Embryonic facial prominence (tissue), 1 donor: ENCODE measurements at regions not wholly inside any gene's neighbourhood (a gene's known extent, or its start where the extent isn't known, plus 50 kb on each side); places are given as distances from the start of the nearest gene placed in this dataset.
A peak's percentile ranks its signal among the peaks of the same experiment; 100 is the strongest.

ENCODE experiments used
- DNase-seq: peaks from one replicate; pipeline ENCODE4 v3.0.0-alpha.2; 2016; ENCODE audit errors: extremely low spot score

GRCh38 chr13:108360139-108360538 is 90.6 kb downstream of the TNFSF13B start:
- no peak for DNase-seq

- DNase-seq = no peak
Measured at GRCh38 chr13:108361769-108362168, 92.3 kb downstream of the TNFSF13B start.

- DNase-seq = peak; percentile 16
Measured at GRCh38 chr13:108363666-108364065, 94.1 kb downstream of the TNFSF13B start.

GRCh38 chr13:108365255-108365654 is 95.7 kb downstream of the TNFSF13B start:
- no peak for DNase-seq

GRCh38 chr13:108368250-108368905 is 98.9 kb downstream of the TNFSF13B start:
- DNase-seq = no peak

GRCh38 chr13:108369412-108369811 is 99.9 kb downstream of the TNFSF13B start:
- DNase-seq = no peak

GRCh38 chr13:108375034-108375433 is 105.5 kb downstream of the TNFSF13B start:
- no peak for DNase-seq

GRCh38 chr13:108375772-108376171 is 106.3 kb downstream of the TNFSF13B start:
- no peak for DNase-seq

- no peak for DNase-seq
Measured at GRCh38 chr13:108376308-108376707, 106.8 kb downstream of the TNFSF13B start.

- no peak for DNase-seq
Measured at GRCh38 chr13:108377646-108378206, 108.2 kb downstream of the TNFSF13B start.

GRCh38 chr13:108383667-108384066 is 114.1 kb downstream of the TNFSF13B start:
- DNase-seq = no peak

- DNase-seq = no peak
Measured at GRCh38 chr13:108387156-108387555, 117.6 kb downstream of the TNFSF13B start.

GRCh38 chr13:108402850-108403249 is 133.3 kb downstream of the TNFSF13B start:
- no peak for DNase-seq

GRCh38 chr13:108407495-108407894 is 138.0 kb downstream of the TNFSF13B start:
- no peak for DNase-seq

GRCh38 chr13:108408672-108409071 is 139.2 kb downstream of the TNFSF13B start:
- DNase-seq = no peak

- no peak for DNase-seq
Measured at GRCh38 chr13:108409730-108410129, 140.2 kb downstream of the TNFSF13B start.

GRCh38 chr13:108419768-108420167 is 150.2 kb downstream of the TNFSF13B start:
- DNase-seq = no peak

- DNase-seq = no peak
Measured at GRCh38 chr13:108425056-108425455, 155.5 kb downstream of the TNFSF13B start.

GRCh38 chr13:108426893-108427292 is 157.4 kb downstream of the TNFSF13B start:
- DNase-seq = no peak

GRCh38 chr13:108427355-108427754 is 157.8 kb downstream of the TNFSF13B start:
- DNase-seq = no peak

- no peak for DNase-seq
Measured at GRCh38 chr13:108428691-108429090, 159.2 kb downstream of the TNFSF13B start.

GRCh38 chr13:108433976-108434755 is 164.6 kb downstream of the TNFSF13B start:
- DNase-seq = no peak
